HFFc6 (cell line): ENCODE measurements at regions not wholly inside any gene's neighbourhood (a gene's known extent, or its start where the extent isn't known, plus 50 kb on each side); places are given as distances from the start of the nearest gene placed in this dataset.

Source experiments
- DNase-seq: peaks from one replicate; pipeline ENCODE4 v3.0.0-alpha.2; 2018
- H3K27ac Mint-ChIP-seq: 2 replicates; pipeline ENCODE4 v1.8.0; 2020; ENCODE audit warnings: mild to moderate bottlenecking, mixed read lengths
- H3K27me3 Mint-ChIP-seq: 2 replicates; pipeline ENCODE4 v1.8.0; 2021; ENCODE audit warnings: mild to moderate bottlenecking, moderate library complexity, mixed read lengths; ENCODE audit not compliant: insufficient read depth
- H3K36me3 Mint-ChIP-seq: 2 replicates; pipeline ENCODE4 v1.8.0; 2021; ENCODE audit warnings: low read depth, mixed read lengths
- H3K4me1 Mint-ChIP-seq: 2 replicates; pipeline ENCODE4 v1.8.0; 2020; ENCODE audit warnings: low read depth, mixed read lengths
- H3K4me3 Mint-ChIP-seq: 2 replicates; pipeline ENCODE4 v1.8.0; 2020; ENCODE audit warnings: mild to moderate bottlenecking, moderate library complexity, mixed read lengths
- H3K9me3 Mint-ChIP-seq: 2 replicates; pipeline ENCODE4 v1.8.0; 2020; ENCODE audit warnings: mild to moderate bottlenecking, mixed read lengths
- TF ChIP-seq, protein P1 (sequence below): fragments of 200-600 bp; sonication (generic); IDR thresholded peaks from 2 replicates; pipeline ENCODE4 v1.5.0; 2021; ENCODE audit warnings: antibody characterized with exemption, mild to moderate bottlenecking

DNA sequence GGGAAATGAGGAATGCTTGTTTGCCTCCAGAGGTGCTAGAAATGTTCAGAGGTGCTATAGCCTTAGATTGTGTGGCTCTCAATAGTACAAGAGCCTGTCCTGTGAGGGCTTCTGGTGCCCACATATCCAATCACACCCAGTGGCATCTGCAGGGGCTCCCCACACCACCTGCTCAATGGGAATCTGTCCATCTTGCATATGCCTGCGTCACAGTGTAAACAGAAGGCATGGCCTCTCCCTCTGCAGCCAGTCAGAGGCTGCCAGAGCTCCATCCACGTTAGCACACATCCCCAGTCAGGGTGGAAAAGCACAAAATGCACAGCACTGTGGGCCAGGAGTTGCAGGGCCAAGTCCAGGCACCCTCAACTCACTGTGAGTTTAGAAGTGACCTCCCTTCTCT, 113.6 kb upstream of the GRIK3 start:
- DNase-seq, result no peak
- Mint-ChIP-seq H3K4me1 (no peaks in the 10 kb centered on the region), H3K27ac (no peak overlapping the region), H3K36me3 (no peaks in the 10 kb centered on the region; the same call in 1 of the 2 replicates), H3K27me3 (peaks cover 5% of the 10 kb centered on the region), H3K9me3 (peaks cover 61% of the 10 kb centered on the region), H3K4me3 (no peak overlapping the region)
- TF ChIP-seq, protein P1, sequence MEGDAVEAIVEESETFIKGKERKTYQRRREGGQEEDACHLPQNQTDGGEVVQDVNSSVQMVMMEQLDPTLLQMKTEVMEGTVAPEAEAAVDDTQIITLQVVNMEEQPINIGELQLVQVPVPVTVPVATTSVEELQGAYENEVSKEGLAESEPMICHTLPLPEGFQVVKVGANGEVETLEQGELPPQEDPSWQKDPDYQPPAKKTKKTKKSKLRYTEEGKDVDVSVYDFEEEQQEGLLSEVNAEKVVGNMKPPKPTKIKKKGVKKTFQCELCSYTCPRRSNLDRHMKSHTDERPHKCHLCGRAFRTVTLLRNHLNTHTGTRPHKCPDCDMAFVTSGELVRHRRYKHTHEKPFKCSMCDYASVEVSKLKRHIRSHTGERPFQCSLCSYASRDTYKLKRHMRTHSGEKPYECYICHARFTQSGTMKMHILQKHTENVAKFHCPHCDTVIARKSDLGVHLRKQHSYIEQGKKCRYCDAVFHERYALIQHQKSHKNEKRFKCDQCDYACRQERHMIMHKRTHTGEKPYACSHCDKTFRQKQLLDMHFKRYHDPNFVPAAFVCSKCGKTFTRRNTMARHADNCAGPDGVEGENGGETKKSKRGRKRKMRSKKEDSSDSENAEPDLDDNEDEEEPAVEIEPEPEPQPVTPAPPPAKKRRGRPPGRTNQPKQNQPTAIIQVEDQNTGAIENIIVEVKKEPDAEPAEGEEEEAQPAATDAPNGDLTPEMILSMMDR, result no peak

- DNase-seq, result no peak
- no peak overlapping the region for H3K27ac Mint-ChIP-seq
- H3K4me3 Mint-ChIP-seq, result no peak overlapping the region
- TF ChIP-seq, protein P1, result no peak
- H3K27me3 Mint-ChIP-seq, result peaks cover 5% of the 10 kb centered on the region
- H3K4me1 Mint-ChIP-seq, result no peaks in the 10 kb centered on the region
- H3K9me3 Mint-ChIP-seq, result peaks cover 59% of the 10 kb centered on the region
- H3K36me3 Mint-ChIP-seq, result no peaks in the 10 kb centered on the region; the same call in 1 of the 2 replicates
These were observed 114.3 kb upstream of the GRIK3 start for GRCh38 chr1:37148663-37149062.

GRCh38 chr1:37149296-37149695, 115.0 kb upstream of the GRIK3 start:
- Mint-ChIP-seq H3K27ac (no peak overlapping the region), H3K9me3 (peaks cover 60% of the 10 kb centered on the region), H3K36me3 (no peaks in the 10 kb centered on the region; the same call in 1 of the 2 replicates), H3K27me3 (peaks cover 5% of the 10 kb centered on the region), H3K4me1 (no peaks in the 10 kb centered on the region), H3K4me3 (no peak overlapping the region)
- DNase-seq, result no peak
- TF ChIP-seq, protein P1, result no peak

DNA sequence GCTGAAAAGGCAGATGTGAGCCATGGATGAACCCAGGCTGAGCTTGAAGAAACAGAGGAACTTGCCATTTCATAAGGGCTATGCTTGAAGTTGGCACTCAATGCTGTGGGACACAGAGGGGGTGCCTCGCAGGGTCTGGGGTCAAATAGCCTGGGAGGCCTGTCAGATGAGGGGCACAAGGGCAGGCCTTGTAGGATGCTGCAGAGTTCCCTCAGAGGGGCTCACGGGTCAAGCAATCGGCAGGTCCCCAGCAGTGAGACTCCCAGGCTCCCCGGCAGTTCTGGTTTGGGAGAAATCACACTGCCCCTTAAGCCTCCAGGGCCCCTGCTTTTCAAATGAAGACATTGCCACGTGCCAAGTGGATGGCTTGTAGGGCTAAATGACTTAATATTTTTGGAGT, 116.7 kb upstream of the GRIK3 start:
- DNase-seq, result no peak
- Mint-ChIP-seq H3K27ac (no peak overlapping the region), H3K4me3 (no peak overlapping the region), H3K36me3 (no peaks in the 10 kb centered on the region; the same call in 1 of the 2 replicates), H3K9me3 (peaks cover 67% of the 10 kb centered on the region), H3K4me1 (no peaks in the 10 kb centered on the region), H3K27me3 (peaks cover 8% of the 10 kb centered on the region)
- TF ChIP-seq, protein P1, result no peak

- Mint-ChIP-seq H3K27ac (no peak overlapping the region), H3K27me3 (peaks cover 8% of the 10 kb centered on the region), H3K4me3 (no peak overlapping the region), H3K36me3 (no peaks in the 10 kb centered on the region; the same call in 1 of the 2 replicates), H3K4me1 (no peaks in the 10 kb centered on the region), H3K9me3 (peaks cover 62% of the 10 kb centered on the region)
- DNase-seq, result no peak
- TF ChIP-seq, protein P1, result no peak
These were observed 117.5 kb upstream of the GRIK3 start for GRCh38 chr1:37151789-37152188.

- Mint-ChIP-seq H3K36me3 (no peaks in the 10 kb centered on the region; the same call in 1 of the 2 replicates), H3K27ac (no peak overlapping the region), H3K27me3 (peaks cover 8% of the 10 kb centered on the region), H3K4me3 (no peak overlapping the region), H3K4me1 (no peaks in the 10 kb centered on the region), H3K9me3 (peaks cover 55% of the 10 kb centered on the region)
- TF ChIP-seq, protein P1, result no peak
- no peak for DNase-seq
These were observed 118.2 kb upstream of the GRIK3 start for GRCh38 chr1:37152491-37152890.
